GM10248 (cell line): ENCODE measurements at regions not wholly inside any gene's neighbourhood (a gene's known extent, or its start where the extent isn't known, plus 50 kb on each side); places are given as distances from the start of the nearest gene placed in this dataset.

ENCODE experiments used
- CTCF ChIA-PET: fragments of 300-600 bp; sonication (Branson Sonifier 250); formaldehyde crosslinking; extraction: SDS; loops from one replicate; lab custom pipeline; 2021; ENCODE audit warnings: antibody characterized with exemption; lab: Yijun Ruan, JAX
- POLR2A ChIA-PET: fragments of 350-650 bp; sonication (Branson Sonifier 250); formaldehyde crosslinking; extraction: SDS; loops from one replicate; lab custom pipeline; 2020; ENCODE audit warnings: antibody characterized with exemption; lab: Yijun Ruan, JAX
- DNase-seq: peaks from one replicate; pipeline ENCODE4 v3.0.0; 2012; ENCODE audit errors: extremely low spot score
- TF ChIP-seq, protein P1 (sequence below): IDR thresholded peaks from 2 replicates; pipeline ENCODE4 v1.5.1; 2012; ENCODE audit warnings: mild to moderate bottlenecking, low read depth; ENCODE audit errors: extremely low read depth, missing control alignments, control extremely low read depth

DNA sequence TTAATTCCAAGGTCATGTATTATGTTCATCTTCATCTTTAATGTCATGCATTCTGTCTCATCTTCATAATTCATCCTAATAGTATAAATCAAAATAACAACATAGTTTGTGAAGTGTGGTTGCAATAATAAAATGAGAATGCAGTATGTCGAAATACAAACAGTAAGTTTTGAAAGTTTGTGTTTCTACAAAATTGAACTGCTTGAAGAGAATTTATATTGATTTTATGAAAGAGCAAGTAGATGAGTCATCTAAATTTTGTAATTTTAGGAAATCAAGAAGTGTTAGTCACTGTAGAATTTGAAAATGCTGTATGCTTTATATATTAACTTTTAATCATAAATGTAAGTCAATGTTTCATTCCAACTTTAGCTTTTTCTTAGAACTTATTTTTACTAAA, 190.5 kb upstream of the PPP1R3A start:
- ChIA-PET POLR2A (no interaction called here), CTCF (no interaction called here)
- TF ChIP-seq, protein P1, sequence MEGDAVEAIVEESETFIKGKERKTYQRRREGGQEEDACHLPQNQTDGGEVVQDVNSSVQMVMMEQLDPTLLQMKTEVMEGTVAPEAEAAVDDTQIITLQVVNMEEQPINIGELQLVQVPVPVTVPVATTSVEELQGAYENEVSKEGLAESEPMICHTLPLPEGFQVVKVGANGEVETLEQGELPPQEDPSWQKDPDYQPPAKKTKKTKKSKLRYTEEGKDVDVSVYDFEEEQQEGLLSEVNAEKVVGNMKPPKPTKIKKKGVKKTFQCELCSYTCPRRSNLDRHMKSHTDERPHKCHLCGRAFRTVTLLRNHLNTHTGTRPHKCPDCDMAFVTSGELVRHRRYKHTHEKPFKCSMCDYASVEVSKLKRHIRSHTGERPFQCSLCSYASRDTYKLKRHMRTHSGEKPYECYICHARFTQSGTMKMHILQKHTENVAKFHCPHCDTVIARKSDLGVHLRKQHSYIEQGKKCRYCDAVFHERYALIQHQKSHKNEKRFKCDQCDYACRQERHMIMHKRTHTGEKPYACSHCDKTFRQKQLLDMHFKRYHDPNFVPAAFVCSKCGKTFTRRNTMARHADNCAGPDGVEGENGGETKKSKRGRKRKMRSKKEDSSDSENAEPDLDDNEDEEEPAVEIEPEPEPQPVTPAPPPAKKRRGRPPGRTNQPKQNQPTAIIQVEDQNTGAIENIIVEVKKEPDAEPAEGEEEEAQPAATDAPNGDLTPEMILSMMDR, result no peak
- no peak for DNase-seq

DNA sequence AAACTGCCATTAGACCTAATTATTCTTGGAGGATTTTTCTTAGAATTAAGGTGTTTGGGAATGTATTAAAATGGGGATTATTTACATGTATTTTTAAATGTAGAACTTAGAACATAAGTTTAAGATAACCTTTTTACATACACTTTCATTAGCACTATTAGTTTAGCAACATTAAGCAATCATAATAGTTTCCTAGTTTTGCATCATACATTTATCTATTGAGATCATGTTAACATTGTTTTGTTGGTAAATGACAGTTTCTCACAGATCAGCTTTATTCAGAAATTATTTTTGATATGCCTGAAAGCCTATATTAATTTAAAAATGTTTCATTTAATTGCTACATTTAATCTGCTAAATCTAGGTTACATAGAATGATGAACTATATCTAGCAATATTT, 189.7 kb upstream of the PPP1R3A start:
- DNase-seq, result no peak
- ChIA-PET CTCF (no interaction called here), POLR2A (no interaction called here)
- TF ChIP-seq, protein P1, result no peak

DNA sequence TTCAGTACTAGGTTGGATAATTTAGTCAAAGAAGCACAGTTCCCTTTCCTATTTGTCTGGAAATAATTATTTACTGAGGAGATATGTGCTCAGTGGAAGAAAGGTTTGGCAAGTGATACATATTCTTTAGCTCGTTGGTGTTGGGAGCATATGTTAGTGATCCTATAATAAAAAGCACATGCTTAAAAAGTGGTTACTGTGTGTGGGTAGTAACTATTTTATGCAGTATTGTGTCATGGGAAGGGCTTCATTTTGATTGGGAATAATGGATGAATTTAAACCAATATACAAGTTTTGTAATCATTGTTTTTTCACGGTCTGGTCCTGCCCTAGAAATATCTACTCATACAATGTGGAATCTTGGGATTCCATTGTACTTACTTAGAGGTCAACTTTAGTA, 188.7 kb upstream of the PPP1R3A start:
- ChIA-PET POLR2A (no interaction called here), CTCF (interaction anchor here (1.0 to 1.7 kb wide), 2 partner anchors 8 to 17 kb away, joined by 3 to 4 read pairs; no protein-coding TSS in a partner anchor)
- no peak for DNase-seq
- TF ChIP-seq, protein P1, result no peak

DNA sequence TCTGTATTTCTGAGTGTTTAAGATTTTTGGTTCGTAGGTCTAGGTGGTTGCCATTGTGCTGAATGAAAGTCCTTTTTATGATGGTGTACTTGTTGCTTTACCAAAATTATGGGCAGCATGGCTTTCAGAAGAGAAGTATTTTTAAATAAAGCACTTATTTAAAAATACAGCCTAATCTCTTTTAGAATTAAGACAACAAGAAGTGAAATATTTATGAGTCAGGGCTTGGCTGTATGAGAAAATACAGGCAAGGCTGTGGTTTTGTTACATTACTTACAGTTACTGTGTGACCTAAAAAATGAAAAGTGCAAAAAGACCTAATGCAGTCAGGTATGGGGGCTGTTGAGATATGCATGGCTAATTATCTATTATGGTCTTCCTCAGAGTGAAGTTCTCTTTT, 185.2 kb upstream of the PPP1R3A start:
- ChIA-PET CTCF (no interaction called here), POLR2A (no interaction called here)
- TF ChIP-seq, protein P1, result no peak
- DNase-seq, result no peak

DNA sequence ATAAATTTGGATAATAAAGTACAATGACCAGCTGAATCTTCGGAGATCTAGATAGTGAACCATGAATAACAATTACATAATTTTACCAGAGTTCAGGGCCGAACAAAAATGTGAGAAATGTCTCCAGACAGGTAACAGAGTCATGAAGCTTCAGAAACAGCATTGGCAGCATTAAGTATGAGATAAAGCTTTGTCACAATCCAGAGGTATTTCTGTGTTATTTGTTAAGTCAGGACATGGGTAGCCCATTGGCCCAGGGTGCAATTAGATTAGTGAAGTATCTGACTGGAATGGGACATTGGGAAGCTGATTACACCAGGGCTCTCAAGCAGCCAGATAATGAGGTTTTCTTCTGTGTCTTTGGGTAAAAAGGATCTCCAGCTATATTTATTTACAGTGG, 184.2 kb upstream of the PPP1R3A start:
- ChIA-PET POLR2A (no interaction called here), CTCF (interaction anchor here (1.0 kb wide), 1 partner anchor 21 kb away, joined by 4 read pairs; no protein-coding TSS in a partner anchor)
- TF ChIP-seq, protein P1, result no peak
- DNase-seq, result no peak

DNA sequence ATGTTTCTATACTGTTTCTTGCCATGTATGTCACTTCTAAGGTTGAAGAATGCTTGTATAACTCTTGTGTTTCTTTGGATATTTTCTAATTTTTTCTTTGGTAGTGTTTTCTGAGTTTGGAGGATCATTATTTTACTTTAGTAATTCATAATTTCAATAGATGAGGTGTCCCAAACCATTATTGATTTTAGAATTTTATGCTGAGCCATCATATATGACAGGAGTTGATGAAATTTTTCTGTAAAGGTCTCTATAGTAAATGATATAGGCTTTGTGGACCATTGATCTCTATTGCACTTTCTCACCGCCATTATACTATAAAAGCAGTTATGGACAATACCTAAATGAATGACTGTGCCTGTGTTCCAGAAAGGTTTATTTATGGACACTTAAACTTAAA, 183.3 kb upstream of the PPP1R3A start:
- POLR2A ChIA-PET, result no interaction called here
- CTCF ChIA-PET, result interaction anchor here (1.0 kb wide), 1 partner anchor 21 kb away, joined by 4 read pairs; no protein-coding TSS in a partner anchor
- TF ChIP-seq, protein P1, result no peak
- no peak for DNase-seq
